ENCODE measurements at regions not wholly inside any gene's neighbourhood (a gene's known extent, or its start where the extent isn't known, plus 50 kb on each side); places are given as distances from the start of the nearest gene placed in this dataset.

DNA sequence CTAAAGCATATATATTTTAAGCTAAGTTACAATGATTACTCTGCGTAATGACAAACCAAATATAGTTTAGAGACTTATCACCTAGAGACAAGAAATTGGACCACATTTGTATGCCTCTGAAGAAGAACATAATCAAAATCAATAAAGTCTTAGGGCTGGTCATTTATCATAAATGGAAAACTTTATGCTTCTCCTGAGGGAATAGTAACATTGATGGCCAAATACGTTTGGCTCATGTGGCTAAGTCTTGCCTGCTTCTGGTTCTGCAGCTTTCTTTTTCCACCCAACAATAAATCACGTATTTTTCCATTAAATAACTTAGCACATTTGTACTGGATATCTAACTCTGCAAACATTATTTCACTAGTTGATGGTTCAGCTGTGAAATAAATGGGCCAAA lies 458.4 kb downstream of the SLITRK1 start:
- Histone ChIP-seq H3K27ac (no peak overlapping the region), H3K9me3 (no peaks in the 10 kb centered on the region), H3K36me3 (no peaks in the 10 kb centered on the region), H3K4me1 (no peaks in the 10 kb centered on the region), H3K27me3 (no peaks in the 10 kb centered on the region), H3K4me3 (no peak overlapping the region)
- no peak for DNase-seq
- TF ChIP-seq, protein P1, sequence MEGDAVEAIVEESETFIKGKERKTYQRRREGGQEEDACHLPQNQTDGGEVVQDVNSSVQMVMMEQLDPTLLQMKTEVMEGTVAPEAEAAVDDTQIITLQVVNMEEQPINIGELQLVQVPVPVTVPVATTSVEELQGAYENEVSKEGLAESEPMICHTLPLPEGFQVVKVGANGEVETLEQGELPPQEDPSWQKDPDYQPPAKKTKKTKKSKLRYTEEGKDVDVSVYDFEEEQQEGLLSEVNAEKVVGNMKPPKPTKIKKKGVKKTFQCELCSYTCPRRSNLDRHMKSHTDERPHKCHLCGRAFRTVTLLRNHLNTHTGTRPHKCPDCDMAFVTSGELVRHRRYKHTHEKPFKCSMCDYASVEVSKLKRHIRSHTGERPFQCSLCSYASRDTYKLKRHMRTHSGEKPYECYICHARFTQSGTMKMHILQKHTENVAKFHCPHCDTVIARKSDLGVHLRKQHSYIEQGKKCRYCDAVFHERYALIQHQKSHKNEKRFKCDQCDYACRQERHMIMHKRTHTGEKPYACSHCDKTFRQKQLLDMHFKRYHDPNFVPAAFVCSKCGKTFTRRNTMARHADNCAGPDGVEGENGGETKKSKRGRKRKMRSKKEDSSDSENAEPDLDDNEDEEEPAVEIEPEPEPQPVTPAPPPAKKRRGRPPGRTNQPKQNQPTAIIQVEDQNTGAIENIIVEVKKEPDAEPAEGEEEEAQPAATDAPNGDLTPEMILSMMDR (IDR thresholded peaks at IDR 0.05): no peak
- intact Hi-C loops (cut with DNase I): no loop called here
- ATAC-seq: no peak

DNA sequence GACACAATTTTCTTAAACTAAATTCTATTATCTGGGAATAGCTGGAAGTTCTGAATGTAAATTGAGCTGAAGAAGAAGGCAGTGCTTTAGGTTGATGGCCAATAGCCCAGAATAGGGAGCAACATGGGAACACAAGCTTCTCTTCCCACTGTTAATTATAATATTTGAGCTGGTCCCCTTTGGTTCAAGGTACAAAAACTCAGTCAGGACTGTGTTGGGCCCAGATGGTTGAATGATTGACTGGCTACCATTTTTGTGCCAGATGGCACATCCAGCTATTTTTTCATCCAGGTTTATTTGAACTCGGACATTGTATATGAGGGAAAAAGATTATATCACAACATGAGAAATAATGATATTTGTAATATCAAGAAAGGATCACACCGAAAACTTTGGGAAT lies 458.9 kb downstream of the SLITRK1 start:
- TF ChIP-seq, protein P1 (IDR thresholded peaks at IDR 0.05): no peak
- intact Hi-C loops (cut with DNase I): no loop called here
- no peaks in the 10 kb centered on the region for H3K36me3 ChIP-seq
- no peaks in the 10 kb centered on the region for H3K9me3 ChIP-seq
- DNase-seq (no peak), ATAC-seq (no peak)
- no peak overlapping the region for H3K4me3 ChIP-seq
- H3K27ac ChIP-seq: no peak overlapping the region
- no peaks in the 10 kb centered on the region for H3K4me1 ChIP-seq
- no peaks in the 10 kb centered on the region for H3K27me3 ChIP-seq

DNA sequence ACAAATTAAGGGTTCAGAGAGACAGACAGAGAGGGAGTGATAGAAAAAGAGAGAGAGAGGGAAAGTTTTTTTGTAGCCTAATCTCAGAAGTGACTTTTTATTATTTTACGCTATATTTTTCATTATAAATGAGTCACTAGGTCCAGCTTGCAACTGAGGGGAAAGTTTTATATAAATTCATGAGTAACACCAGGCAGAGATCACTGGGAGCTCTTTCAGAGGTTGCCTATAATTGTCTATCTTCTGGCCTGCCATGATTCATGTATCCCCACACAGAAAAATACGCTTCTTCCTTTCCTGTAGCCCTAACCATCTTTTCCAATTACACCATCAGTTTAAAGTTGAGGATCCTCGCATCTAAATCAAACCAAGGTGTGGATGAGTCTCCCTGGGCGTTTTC lies 467.9 kb downstream of the SLITRK1 start:
- DNase-seq: no peak
- no peaks in the 10 kb centered on the region for H3K4me1 ChIP-seq

DNA sequence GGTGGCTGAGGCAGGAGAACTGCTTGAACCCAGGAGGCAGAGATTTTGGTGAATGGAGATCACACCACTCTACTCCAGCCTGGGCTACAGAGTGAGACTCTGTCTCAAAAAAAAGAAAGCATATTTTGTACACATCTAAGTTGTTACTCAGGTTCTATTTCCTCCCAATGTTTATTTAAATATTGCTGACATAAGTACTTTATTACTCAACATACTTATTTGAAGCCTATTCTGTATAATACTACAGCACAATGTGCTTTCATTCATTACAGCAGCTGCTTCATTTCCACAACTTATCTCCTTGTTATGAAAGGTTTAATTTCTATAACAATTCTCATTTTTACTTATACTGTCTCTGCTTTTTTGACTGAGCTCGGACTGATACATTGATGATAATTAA lies 495.7 kb downstream of the SLITRK1 start:
- TF ChIP-seq, protein P1 (IDR thresholded peaks at IDR 0.05): no peak
- H3K27me3 ChIP-seq: no peaks in the 10 kb centered on the region
- H3K4me3 ChIP-seq: no peak overlapping the region
- no peaks in the 10 kb centered on the region for H3K36me3 ChIP-seq
- no peaks in the 10 kb centered on the region for H3K4me1 ChIP-seq
- H3K27ac ChIP-seq: no peak overlapping the region
- DNase-seq (no peak), ATAC-seq (no peak)
- no peaks in the 10 kb centered on the region for H3K9me3 ChIP-seq
- intact Hi-C loops (cut with DNase I): no loop called here

More for the DNA sequence above, 467.9 kb downstream of the SLITRK1 start:
- Histone ChIP-seq H3K36me3 (no peaks in the 10 kb centered on the region), H3K9me3 (no peaks in the 10 kb centered on the region), H3K4me3 (no peak overlapping the region), H3K27me3 (no peaks in the 10 kb centered on the region), H3K27ac (no peak overlapping the region)
- TF ChIP-seq, protein P1 (IDR thresholded peaks at IDR 0.05): no peak
- ATAC-seq: no peak
- intact Hi-C loops (cut with DNase I): no loop called here

DNA sequence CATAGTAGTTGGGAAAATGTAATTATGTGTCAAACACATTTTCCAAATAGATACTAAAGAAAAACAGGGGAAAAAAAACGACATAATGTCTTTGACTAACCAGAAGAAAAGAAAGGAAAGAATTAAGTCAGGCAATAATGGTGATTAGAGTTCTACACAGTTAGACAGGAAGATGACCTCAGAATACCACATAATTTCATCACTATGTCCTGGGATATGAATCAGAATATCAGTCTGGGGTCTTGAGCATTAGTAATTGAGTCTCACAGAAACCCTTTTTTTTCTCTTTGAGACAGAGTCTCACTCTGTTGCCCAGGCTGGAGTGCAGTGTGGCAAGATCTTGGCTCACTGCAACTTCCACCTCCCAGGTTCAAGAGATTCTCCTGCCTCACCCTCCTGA lies 503.4 kb downstream of the SLITRK1 start:
- no peak for ATAC-seq
- TF ChIP-seq, protein P1 (IDR thresholded peaks at IDR 0.05): no peak
- intact Hi-C loops (cut with DNase I): no loop called here

GRCh38 chr13:83377491-83377890 lies 504.8 kb downstream of the SLITRK1 start:
- no peaks in the 10 kb centered on the region for H3K4me1 ChIP-seq
- no peak overlapping the region for H3K4me3 ChIP-seq
- H3K27me3 ChIP-seq: no peaks in the 10 kb centered on the region
- H3K36me3 ChIP-seq: no peaks in the 10 kb centered on the region
- H3K27ac ChIP-seq: no peak overlapping the region
- ATAC-seq (no peak), DNase-seq (no peak)
- intact Hi-C loops (cut with DNase I): no loop called here
- H3K9me3 ChIP-seq: no peaks in the 10 kb centered on the region
- TF ChIP-seq, protein P1 (IDR thresholded peaks at IDR 0.05): no peak

More for the DNA sequence above, 503.4 kb downstream of the SLITRK1 start:
- Histone ChIP-seq H3K4me1 (no peaks in the 10 kb centered on the region), H3K27me3 (no peaks in the 10 kb centered on the region), H3K27ac (no peak overlapping the region), H3K36me3 (no peaks in the 10 kb centered on the region), H3K4me3 (no peak overlapping the region), H3K9me3 (no peaks in the 10 kb centered on the region)
- no peak for DNase-seq
